Neural cell (in vitro differentiated cells): ENCODE measurements at regions not wholly inside any gene's neighbourhood (a gene's known extent, or its start where the extent isn't known, plus 50 kb on each side); places are given as distances from the start of the nearest gene placed in this dataset.

Experiments used
- H2AFZ ChIP-seq: fragments of 200-600, 300-800 bp; sonication (generic), shearing (Covaris generic); 2 replicates; pipeline ENCODE4 v1.6.0; 2014; ENCODE audit warnings: low read depth, mild to moderate bottlenecking, antibody characterized with exemption, low read length, moderate library complexity
- H3F3A ChIP-seq: fragments of 200-600 bp; shearing (Covaris generic); 2 replicates; pipeline ENCODE4 v1.6.1; 2016; ENCODE audit warnings: mild to moderate bottlenecking, moderate library complexity, mixed read lengths, antibody characterized with exemption, low read length; ENCODE audit not compliant: insufficient read depth, poor library complexity, severe bottlenecking
- H3K27ac ChIP-seq: fragments of 200-600, 300-800 bp; sonication (generic), shearing (Covaris generic); 2 replicates; pipeline ENCODE4 v1.5.1; 2014; ENCODE audit warnings: mild to moderate bottlenecking, low read length, moderate library complexity
- H3K27me3 ChIP-seq: fragments of 300-800, 200-600 bp; sonication (generic), shearing (Covaris generic); 2 replicates; pipeline ENCODE4 v1.6.0; 2014; ENCODE audit warnings: mild to moderate bottlenecking, low read depth, low read length, moderate library complexity; ENCODE audit not compliant: insufficient read depth
- H3K36me3 ChIP-seq: fragments of 300-800, 200-600 bp; sonication (generic), shearing (Covaris generic); 2 replicates; pipeline ENCODE4 v1.5.1; 2014; ENCODE audit warnings: mild to moderate bottlenecking, antibody characterized with exemption, low read length, moderate library complexity; ENCODE audit not compliant: insufficient read depth
- H3K4me2 ChIP-seq: fragments of 300-800, 200-600 bp; sonication (generic), shearing (Covaris generic); 2 replicates; pipeline ENCODE4 v1.6.0; 2014; ENCODE audit warnings: mild to moderate bottlenecking, low read length
- H3K4me3 ChIP-seq: fragments of 300-800, 200-600 bp; sonication (generic), shearing (Covaris generic); 2 replicates; pipeline ENCODE4 v1.5.1; 2014; ENCODE audit warnings: mild to moderate bottlenecking, low read length, moderate library complexity
- H3K79me2 ChIP-seq: fragments of 200-600 bp; shearing (Covaris generic); replicated peaks from 2 replicates; pipeline ENCODE4 v1.6.0; 2014; ENCODE audit warnings: mild to moderate bottlenecking, low read length, moderate library complexity; ENCODE audit not compliant: insufficient read depth
- H3K9ac ChIP-seq: fragments of 300-800, 200-600 bp; sonication (generic), shearing (Covaris generic); 2 replicates; pipeline ENCODE4 v1.6.1; 2016; ENCODE audit warnings: mild to moderate bottlenecking, low read length, mixed read lengths
- H3K9me2 ChIP-seq: fragments of 200-600 bp; shearing (Covaris generic); 2 replicates; pipeline ENCODE4 v1.6.1; 2016; ENCODE audit warnings: mild to moderate bottlenecking, low read length, mixed read lengths; ENCODE audit not compliant: insufficient read depth
- H3K9me3 ChIP-seq: fragments of 200-600, 300-800 bp; sonication (generic), shearing (Covaris generic); 2 replicates; pipeline ENCODE4 v1.6.1; 2016; ENCODE audit warnings: mild to moderate bottlenecking, mixed run types, low read length, moderate library complexity, mixed read lengths
- H4K20me1 ChIP-seq: fragments of 200-600 bp; shearing (Covaris generic); 2 replicates; pipeline ENCODE4 v1.6.1; 2016; ENCODE audit warnings: mild to moderate bottlenecking, mixed run types; ENCODE audit not compliant: insufficient read depth
- EP300 ChIP-seq: fragments of 450-650 bp; conservative IDR thresholded peaks from 2 replicates; pipeline ENCODE4 v1.6.1; 2014; ENCODE audit warnings: antibody characterized with exemption, mild to moderate bottlenecking, moderate library complexity; ENCODE audit not compliant: poor library complexity, severe bottlenecking
- EZH2 ChIP-seq: fragments of 200-600, 300-800 bp; shearing (Covaris generic), sonication (generic); IDR thresholded peaks from 2 replicates; pipeline ENCODE4 v1.6.1; 2014; ENCODE audit warnings: antibody characterized with exemption, low read length, borderline replicate concordance, mild to moderate bottlenecking; ENCODE audit not compliant: insufficient read depth, poor library complexity, severe bottlenecking
- MXI1 ChIP-seq: fragments of 450-650 bp; conservative IDR thresholded peaks from 2 replicates; pipeline ENCODE4 v1.6.1; 2014; ENCODE audit warnings: antibody characterized with exemption, mild to moderate bottlenecking; ENCODE audit not compliant: poor library complexity, severe bottlenecking
- POLR2AphosphoS5 ChIP-seq: IDR thresholded peaks from 2 replicates; pipeline ENCODE4 v1.6.1; 2012
- RAD21 ChIP-seq: fragments of 450-650 bp; conservative IDR thresholded peaks from 2 replicates; pipeline ENCODE4 v1.6.1; 2014; ENCODE audit warnings: antibody characterized with exemption, mild to moderate bottlenecking, moderate library complexity
- REST ChIP-seq: IDR thresholded peaks from 2 replicates; pipeline ENCODE4 v1.6.1; 2012; ENCODE audit warnings: borderline replicate concordance
- SMC3 ChIP-seq: fragments of 450-650 bp; conservative IDR thresholded peaks from 2 replicates; pipeline ENCODE4 v1.6.1; 2014; ENCODE audit warnings: antibody characterized with exemption, mild to moderate bottlenecking, moderate library complexity; ENCODE audit not compliant: poor library complexity
- TAF1 ChIP-seq: IDR thresholded peaks from 2 replicates; pipeline ENCODE4 v1.6.1; 2012; ENCODE audit warnings: low read depth
- TF ChIP-seq, protein P1 (sequence below): fragments of 450-650 bp; IDR thresholded peaks from 2 replicates; pipeline ENCODE4 v1.5.1; 2014; ENCODE audit warnings: antibody characterized with exemption, mild to moderate bottlenecking, moderate library complexity; ENCODE audit not compliant: poor library complexity, severe bottlenecking

- Histone ChIP-seq H3K9me2 (no peaks in the 10 kb centered on the region), H3K9ac (no peak overlapping the region), H3K36me3 (no peaks in the 10 kb centered on the region), H3F3A (no peaks in the 10 kb centered on the region), H3K27ac (no peak overlapping the region), H3K27me3 (no peaks in the 10 kb centered on the region), H4K20me1 (no peaks in the 10 kb centered on the region), H3K4me2 (no peak overlapping the region), H3K79me2 (no peaks in the 10 kb centered on the region), H2AFZ (no peak overlapping the region), H3K9me3 (no peaks in the 10 kb centered on the region), H3K4me3 (no peak overlapping the region)
- no peak for TF ChIP-seq SMC3
- TF ChIP-seq POLR2AphosphoS5 = no peak
- no peak for TF ChIP-seq MXI1
- TF ChIP-seq, protein P1, sequence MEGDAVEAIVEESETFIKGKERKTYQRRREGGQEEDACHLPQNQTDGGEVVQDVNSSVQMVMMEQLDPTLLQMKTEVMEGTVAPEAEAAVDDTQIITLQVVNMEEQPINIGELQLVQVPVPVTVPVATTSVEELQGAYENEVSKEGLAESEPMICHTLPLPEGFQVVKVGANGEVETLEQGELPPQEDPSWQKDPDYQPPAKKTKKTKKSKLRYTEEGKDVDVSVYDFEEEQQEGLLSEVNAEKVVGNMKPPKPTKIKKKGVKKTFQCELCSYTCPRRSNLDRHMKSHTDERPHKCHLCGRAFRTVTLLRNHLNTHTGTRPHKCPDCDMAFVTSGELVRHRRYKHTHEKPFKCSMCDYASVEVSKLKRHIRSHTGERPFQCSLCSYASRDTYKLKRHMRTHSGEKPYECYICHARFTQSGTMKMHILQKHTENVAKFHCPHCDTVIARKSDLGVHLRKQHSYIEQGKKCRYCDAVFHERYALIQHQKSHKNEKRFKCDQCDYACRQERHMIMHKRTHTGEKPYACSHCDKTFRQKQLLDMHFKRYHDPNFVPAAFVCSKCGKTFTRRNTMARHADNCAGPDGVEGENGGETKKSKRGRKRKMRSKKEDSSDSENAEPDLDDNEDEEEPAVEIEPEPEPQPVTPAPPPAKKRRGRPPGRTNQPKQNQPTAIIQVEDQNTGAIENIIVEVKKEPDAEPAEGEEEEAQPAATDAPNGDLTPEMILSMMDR = no peak
- TF ChIP-seq RAD21 = no peak
- TF ChIP-seq EP300 = no peak
- no peak for TF ChIP-seq TAF1
- no peak for TF ChIP-seq REST
- TF ChIP-seq EZH2 = no peak
These were observed 341.2 kb upstream of the DCN start for GRCh38 chr12:91523831-91524230.

GRCh38 chr12:91516695-91517047 is 334.1 kb upstream of the DCN start:
- no peak for TF ChIP-seq REST
- TF ChIP-seq EZH2 = no peak
- no peak for TF ChIP-seq MXI1
- TF ChIP-seq, protein P1 = no peak
- no peak for TF ChIP-seq POLR2AphosphoS5
- TF ChIP-seq TAF1 = no peak
- no peak for TF ChIP-seq SMC3
- no peak for TF ChIP-seq EP300
- no peak for TF ChIP-seq RAD21
- no peak overlapping the region for H3K4me2 ChIP-seq
- no peaks in the 10 kb centered on the region for H3K9me3 ChIP-seq
- H3K27me3 ChIP-seq = no peaks in the 10 kb centered on the region
- H2AFZ ChIP-seq = no peak overlapping the region
- no peaks in the 10 kb centered on the region for H3F3A ChIP-seq
- H3K9me2 ChIP-seq = no peaks in the 10 kb centered on the region
- H3K9ac ChIP-seq = no peak overlapping the region
- no peaks in the 10 kb centered on the region for H3K36me3 ChIP-seq
- H3K79me2 ChIP-seq = no peaks in the 10 kb centered on the region
- H3K4me3 ChIP-seq = no peak overlapping the region
- no peak overlapping the region for H3K27ac ChIP-seq
- peaks cover 3% of the 10 kb centered on the region for H4K20me1 ChIP-seq
